Renal pelvis (tissue), 1 donor: ENCODE measurements at regions not wholly inside any gene's neighbourhood (a gene's known extent, or its start where the extent isn't known, plus 50 kb on each side); places are given as distances from the start of the nearest gene placed in this dataset.
A peak's percentile ranks its signal among the peaks of the same experiment; 100 is the strongest.

ENCODE experiments used
- DNase-seq: peaks from one replicate; pipeline ENCODE4 v3.0.0-alpha.2; 2013

GRCh38 chr2:6474161-6475140, 391.3 kb downstream of the CMPK2 start:
- DNase-seq, result no peak

- DNase-seq, result no peak
Observed at GRCh38 chr2:6475155-6475940, 390.4 kb downstream of the CMPK2 start.

- DNase-seq, result no peak
Observed at GRCh38 chr2:6480514-6480913, 385.2 kb downstream of the CMPK2 start.

- DNase-seq, result no peak
Observed at GRCh38 chr2:6482256-6482655, 383.5 kb downstream of the CMPK2 start.

GRCh38 chr2:6487765-6488164, 377.9 kb downstream of the CMPK2 start:
- no peak for DNase-seq

GRCh38 chr2:6492573-6492972, 373.1 kb downstream of the CMPK2 start:
- DNase-seq, result no peak

- DNase-seq, result no peak
Observed at GRCh38 chr2:6493266-6493665, 372.4 kb downstream of the CMPK2 start.

GRCh38 chr2:6493669-6494068, 372.0 kb downstream of the CMPK2 start:
- no peak for DNase-seq

GRCh38 chr2:6495466-6495865, 370.2 kb downstream of the CMPK2 start:
- no peak for DNase-seq

- no peak for DNase-seq
Observed at GRCh38 chr2:6496376-6496775, 369.3 kb downstream of the CMPK2 start.

- no peak for DNase-seq
Observed at GRCh38 chr2:6497048-6497447, 368.7 kb downstream of the CMPK2 start.

GRCh38 chr2:6498841-6499240, 366.9 kb downstream of the CMPK2 start:
- no peak for DNase-seq

- no peak for DNase-seq
Observed at GRCh38 chr2:6499691-6500090, 366.0 kb downstream of the CMPK2 start.

GRCh38 chr2:6506361-6506794, 359.3 kb downstream of the CMPK2 start:
- peak; percentile 27 for DNase-seq

GRCh38 chr2:6506859-6507258, 358.8 kb downstream of the CMPK2 start:
- DNase-seq, result no peak

- DNase-seq, result no peak
Observed at GRCh38 chr2:6510532-6510931, 355.2 kb downstream of the CMPK2 start.

GRCh38 chr2:6512589-6512988, 353.1 kb downstream of the CMPK2 start:
- no peak for DNase-seq

GRCh38 chr2:6516674-6517073, 349.0 kb downstream of the CMPK2 start:
- DNase-seq, result no peak

GRCh38 chr2:6518361-6518760, 347.3 kb downstream of the CMPK2 start:
- DNase-seq, result no peak

- DNase-seq, result no peak
Observed at GRCh38 chr2:6523476-6523875, 342.2 kb downstream of the CMPK2 start.

GRCh38 chr2:6524691-6525474, 340.8 kb downstream of the CMPK2 start:
- peak; percentile 61 for DNase-seq

- DNase-seq, result no peak
Observed at GRCh38 chr2:6525475-6525964, 340.2 kb downstream of the CMPK2 start.
